NB4 (cell line): ENCODE measurements at regions not wholly inside any gene's neighbourhood (a gene's known extent, or its start where the extent isn't known, plus 50 kb on each side); places are given as distances from the start of the nearest gene placed in this dataset.

ENCODE experiments used
- DNase-seq: peaks from one replicate; pipeline ENCODE4 v3.0.0; 2010; ENCODE audit warnings: low read depth
- H3K4me3 ChIP-seq: one replicate; pipeline ENCODE4 v1.5.1; 2011; ENCODE audit warnings: mild to moderate bottlenecking, low read depth, low read length, moderate library complexity
- MAX ChIP-seq: IDR thresholded peaks from 2 replicates; pipeline ENCODE4 v1.6.1; 2011; ENCODE audit warnings: low read depth, low read length
- MYC ChIP-seq: IDR thresholded peaks from 2 replicates; pipeline ENCODE4 v1.6.1; 2011; ENCODE audit warnings: low read depth, low read length
- POLR2A ChIP-seq: IDR thresholded peaks from 2 replicates; pipeline ENCODE4 v1.6.1; 2011; ENCODE audit warnings: mild to moderate bottlenecking; ENCODE audit not compliant: insufficient read length; ENCODE audit errors: extremely low read depth
- TF ChIP-seq, protein P1 (sequence below): IDR thresholded peaks from one replicate; pipeline ENCODE4 v1.5.1; 2012; ENCODE audit warnings: low read depth, low read length

DNA sequence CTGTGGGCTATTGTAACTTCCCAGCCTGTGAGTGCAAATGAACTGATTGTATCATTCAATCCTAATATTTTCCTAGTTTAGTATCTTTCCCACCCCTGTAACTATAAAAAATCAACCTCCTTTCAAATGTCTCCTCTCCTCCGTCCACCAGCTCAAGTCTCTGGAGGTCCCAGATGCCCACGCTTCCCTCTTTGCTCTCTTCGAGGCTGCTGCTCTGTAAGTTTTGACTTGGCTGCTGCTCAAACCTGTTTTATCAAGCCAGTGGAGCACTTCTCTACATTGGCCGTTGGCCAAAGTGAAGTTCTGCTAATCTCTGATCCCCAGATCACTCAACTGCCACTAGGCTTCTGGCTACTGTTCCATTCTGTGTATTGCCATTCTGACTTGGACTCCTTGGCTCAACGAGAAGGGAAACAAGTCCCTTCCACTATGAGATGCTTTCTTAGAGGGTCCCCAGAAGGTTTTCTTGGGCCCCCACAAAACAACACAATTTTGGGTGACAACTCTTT lies 60.7 kb upstream of the RAPGEF2 start:
- DNase-seq, result no peak
- no peak overlapping the region for H3K4me3 ChIP-seq
- TF ChIP-seq MYC, result no peak
- TF ChIP-seq, protein P1, sequence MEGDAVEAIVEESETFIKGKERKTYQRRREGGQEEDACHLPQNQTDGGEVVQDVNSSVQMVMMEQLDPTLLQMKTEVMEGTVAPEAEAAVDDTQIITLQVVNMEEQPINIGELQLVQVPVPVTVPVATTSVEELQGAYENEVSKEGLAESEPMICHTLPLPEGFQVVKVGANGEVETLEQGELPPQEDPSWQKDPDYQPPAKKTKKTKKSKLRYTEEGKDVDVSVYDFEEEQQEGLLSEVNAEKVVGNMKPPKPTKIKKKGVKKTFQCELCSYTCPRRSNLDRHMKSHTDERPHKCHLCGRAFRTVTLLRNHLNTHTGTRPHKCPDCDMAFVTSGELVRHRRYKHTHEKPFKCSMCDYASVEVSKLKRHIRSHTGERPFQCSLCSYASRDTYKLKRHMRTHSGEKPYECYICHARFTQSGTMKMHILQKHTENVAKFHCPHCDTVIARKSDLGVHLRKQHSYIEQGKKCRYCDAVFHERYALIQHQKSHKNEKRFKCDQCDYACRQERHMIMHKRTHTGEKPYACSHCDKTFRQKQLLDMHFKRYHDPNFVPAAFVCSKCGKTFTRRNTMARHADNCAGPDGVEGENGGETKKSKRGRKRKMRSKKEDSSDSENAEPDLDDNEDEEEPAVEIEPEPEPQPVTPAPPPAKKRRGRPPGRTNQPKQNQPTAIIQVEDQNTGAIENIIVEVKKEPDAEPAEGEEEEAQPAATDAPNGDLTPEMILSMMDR, result no peak
- no peak for TF ChIP-seq POLR2A
- TF ChIP-seq MAX, result no peak

- DNase-seq, result no peak
- TF ChIP-seq POLR2A, result no peak
- TF ChIP-seq MAX, result no peak
- TF ChIP-seq MYC, result no peak
- TF ChIP-seq, protein P1, result no peak
- no peak overlapping the region for H3K4me3 ChIP-seq
Observed at GRCh38 chr4:159042868-159043267, 60.0 kb upstream of the RAPGEF2 start.

DNA sequence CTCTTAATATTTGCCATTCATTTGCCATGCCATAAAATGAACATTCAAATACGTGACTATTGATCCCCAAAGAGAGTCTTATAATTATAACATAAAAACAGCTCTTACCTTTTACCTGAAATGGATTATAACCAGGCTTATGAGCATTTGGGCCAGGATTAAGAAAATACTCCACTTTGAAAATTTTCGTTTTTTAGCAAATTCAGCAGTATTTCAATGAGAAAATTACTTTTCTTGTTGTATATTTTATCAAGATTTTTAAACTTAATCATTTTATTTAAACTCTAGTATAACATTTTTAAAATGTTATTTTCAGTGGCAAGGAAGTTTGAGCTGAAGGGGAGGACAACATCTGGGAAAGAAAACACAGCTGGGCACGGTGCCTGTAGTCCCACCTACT lies 59.0 kb upstream of the RAPGEF2 start:
- H3K4me3 ChIP-seq, result no peak overlapping the region
- DNase-seq, result no peak
- TF ChIP-seq POLR2A (no peak), MAX (no peak)

- H3K4me3 ChIP-seq, result no peak overlapping the region
- no peak for DNase-seq
- no peak for TF ChIP-seq POLR2A
- TF ChIP-seq MYC, result no peak
- TF ChIP-seq, protein P1, result no peak
- TF ChIP-seq MAX, result no peak
Observed at GRCh38 chr4:159045321-159045720, 57.6 kb upstream of the RAPGEF2 start.

DNA sequence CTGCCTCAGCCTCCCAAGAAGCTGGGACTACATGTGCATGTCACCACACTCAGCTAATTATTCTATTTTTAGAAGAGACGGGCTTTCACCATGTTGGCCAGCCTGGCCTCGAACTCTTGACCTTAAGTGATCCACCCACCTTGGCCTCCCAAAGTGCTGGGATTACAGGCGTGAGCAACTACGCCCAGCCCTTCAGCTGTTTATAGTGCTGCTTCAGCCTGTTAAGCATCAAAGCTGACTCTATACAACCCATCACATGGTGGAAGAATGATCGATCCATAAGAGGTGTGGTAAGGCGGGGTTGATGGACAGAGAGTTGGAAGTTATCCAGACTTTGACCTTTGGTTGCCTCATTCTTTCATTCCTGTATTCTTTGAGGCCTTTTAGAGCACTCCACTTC lies 56.2 kb upstream of the RAPGEF2 start:
- no peak overlapping the region for H3K4me3 ChIP-seq
- no peak for DNase-seq
- TF ChIP-seq MAX (no peak), POLR2A (no peak), MYC (no peak)
- TF ChIP-seq, protein P1, result no peak

GRCh38 chr4:159047478-159048165 lies 55.3 kb upstream of the RAPGEF2 start:
- TF ChIP-seq MYC (no peak), POLR2A (no peak), MAX (no peak)
- TF ChIP-seq, protein P1, result no peak
- no peak for DNase-seq
- no peak overlapping the region for H3K4me3 ChIP-seq
